C4-2B (cell line): ENCODE measurements at regions not wholly inside any gene's neighbourhood (a gene's known extent, or its start where the extent isn't known, plus 50 kb on each side); places are given as distances from the start of the nearest gene placed in this dataset.

Source experiments
- ZFX ChIP-seq: fragments of 450-650 bp; IDR thresholded peaks from 2 replicates; pipeline ENCODE4 v1.6.1; 2017
- TF ChIP-seq, protein P1 (sequence below): fragments of 450-650 bp; conservative IDR thresholded peaks from 2 replicates; pipeline ENCODE4 v1.5.1; 2017; ENCODE audit warnings: mild to moderate bottlenecking

- TF ChIP-seq, protein P1, sequence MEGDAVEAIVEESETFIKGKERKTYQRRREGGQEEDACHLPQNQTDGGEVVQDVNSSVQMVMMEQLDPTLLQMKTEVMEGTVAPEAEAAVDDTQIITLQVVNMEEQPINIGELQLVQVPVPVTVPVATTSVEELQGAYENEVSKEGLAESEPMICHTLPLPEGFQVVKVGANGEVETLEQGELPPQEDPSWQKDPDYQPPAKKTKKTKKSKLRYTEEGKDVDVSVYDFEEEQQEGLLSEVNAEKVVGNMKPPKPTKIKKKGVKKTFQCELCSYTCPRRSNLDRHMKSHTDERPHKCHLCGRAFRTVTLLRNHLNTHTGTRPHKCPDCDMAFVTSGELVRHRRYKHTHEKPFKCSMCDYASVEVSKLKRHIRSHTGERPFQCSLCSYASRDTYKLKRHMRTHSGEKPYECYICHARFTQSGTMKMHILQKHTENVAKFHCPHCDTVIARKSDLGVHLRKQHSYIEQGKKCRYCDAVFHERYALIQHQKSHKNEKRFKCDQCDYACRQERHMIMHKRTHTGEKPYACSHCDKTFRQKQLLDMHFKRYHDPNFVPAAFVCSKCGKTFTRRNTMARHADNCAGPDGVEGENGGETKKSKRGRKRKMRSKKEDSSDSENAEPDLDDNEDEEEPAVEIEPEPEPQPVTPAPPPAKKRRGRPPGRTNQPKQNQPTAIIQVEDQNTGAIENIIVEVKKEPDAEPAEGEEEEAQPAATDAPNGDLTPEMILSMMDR = no peak
- no peak for TF ChIP-seq ZFX
Measured at GRCh38 chr9:88835038-88835466, 156.2 kb upstream of the S1PR3 start.
